HepG2 (cell line): ENCODE measurements at regions not wholly inside any gene's neighbourhood (a gene's known extent, or its start where the extent isn't known, plus 50 kb on each side); places are given as distances from the start of the nearest gene placed in this dataset.

Experiments used
- BATF2 ChIP-seq: sonication (generic); formaldehyde crosslinking; IDR thresholded peaks from 2 replicates; pipeline ENCODE4 v1.8.0; 2022; ENCODE audit warnings: mild to moderate bottlenecking, missing genetic modification reagents, moderate library complexity
- BRCA1 ChIP-seq: sonication (generic); formaldehyde crosslinking; IDR thresholded peaks from 2 replicates; pipeline ENCODE4 v1.4.0; 2020; ENCODE audit warnings: missing genetic modification reagents
- EEA1 ChIP-seq: sonication (generic); formaldehyde crosslinking; IDR thresholded peaks from 2 replicates; pipeline ENCODE4 v1.5.1; 2020; ENCODE audit warnings: mild to moderate bottlenecking, missing genetic modification reagents, borderline replicate concordance
- ELF4 ChIP-seq: sonication (generic); formaldehyde crosslinking; IDR thresholded peaks from 2 replicates; pipeline ENCODE4 v1.5.0; 2020; ENCODE audit warnings: missing genetic modification reagents, mild to moderate bottlenecking, moderate library complexity, borderline replicate concordance
- KMT2B ChIP-seq: IDR thresholded peaks from 2 replicates; pipeline ENCODE4 v1.6.1; 2016; ENCODE audit warnings: missing genetic modification reagents, missing compliant biosample characterization
- NCOA5 ChIP-seq: sonication (generic); formaldehyde crosslinking; IDR thresholded peaks from 2 replicates; pipeline ENCODE4 v1.4.0; 2020; ENCODE audit warnings: missing genetic modification reagents
- POLR2A ChIP-seq, 2 experiments: IDR thresholded peaks; 2 replicates each; pipeline ENCODE4 v1.6.1; 2011; ENCODE audit warnings: low read depth in 2 of 2, low read length in 2 of 2, mild to moderate bottlenecking in 1 of 2, moderate library complexity in 1 of 2; ENCODE audit not compliant: insufficient read depth in 1 of 2
- SMC3 ChIP-seq: IDR thresholded peaks from 2 replicates; pipeline ENCODE4 v1.6.1; 2011; ENCODE audit warnings: low read length, improper control_type of control experiment
- ZBTB34 ChIP-seq: sonication (generic); formaldehyde crosslinking; IDR thresholded peaks from 2 replicates; pipeline ENCODE4 v1.8.0; 2022; ENCODE audit warnings: mild to moderate bottlenecking, missing genetic modification reagents
- ZMAT3 ChIP-seq: sonication (generic); formaldehyde crosslinking; conservative IDR thresholded peaks from 2 replicates; pipeline ENCODE4 v1.7.0; 2021; ENCODE audit warnings: missing genetic modification reagents
- ZNF414 ChIP-seq: sonication (generic); formaldehyde crosslinking; IDR thresholded peaks from 2 replicates; pipeline ENCODE4 v1.5.0; 2020; ENCODE audit warnings: missing genetic modification reagents
- ZNF577 ChIP-seq: sonication (generic); formaldehyde crosslinking; IDR thresholded peaks from 2 replicates; pipeline ENCODE4 v1.4.0; 2020; ENCODE audit warnings: mild to moderate bottlenecking, low read depth, missing genetic modification reagents, borderline replicate concordance
- ZNF749 ChIP-seq: sonication (generic); formaldehyde crosslinking; IDR thresholded peaks from 2 replicates; pipeline ENCODE4 v1.8.0; 2022; ENCODE audit warnings: mild to moderate bottlenecking, missing genetic modification reagents, moderate library complexity, borderline replicate concordance

GRCh38 chr1:188660572-188660971 lies 1817.1 kb downstream of the BRINP3 start:
- no peak for TF ChIP-seq BRCA1 (CRISPR knock-in tag)
- no peak for TF ChIP-seq ZNF577 (CRISPR knock-in tag)
- no peak for TF ChIP-seq ZNF749 (CRISPR knock-in tag)
- no peak for TF ChIP-seq SMC3
- TF ChIP-seq ELF4 (CRISPR knock-in tag), result no peak
- TF ChIP-seq NCOA5, result no peak
- TF ChIP-seq ZBTB34 (CRISPR knock-in tag), result no peak
- no peak for TF ChIP-seq BATF2
- TF ChIP-seq POLR2A (IDR thresholded peaks at IDR 0.05; ENCODE audit: insufficient read depth in 1 of 2, low read depth in 2 of 2, low read length in 2 of 2), result no peak
- TF ChIP-seq KMT2B (CRISPR knock-in tag), result no peak
- no peak for TF ChIP-seq ZNF414 (CRISPR knock-in tag)
- TF ChIP-seq EEA1 (CRISPR knock-in tag), result no peak
- no peak for TF ChIP-seq ZMAT3 (CRISPR knock-in tag)
